ENCODE measurements at regions not wholly inside any gene's neighbourhood (a gene's known extent, or its start where the extent isn't known, plus 50 kb on each side); places are given as distances from the start of the nearest gene placed in this dataset.

GRCh38 chr9:80518441-80518840 lies 946.7 kb downstream of the TLE4 start:
- TF ChIP-seq POLR2AphosphoS5 (IDR thresholded peaks at IDR 0.05; ENCODE audit: low read depth, low read length) (no peak), REST (IDR thresholded peaks at IDR 0.05; ENCODE audit: insufficient read depth in 1 of 2, low read depth in 2 of 2, low read length in 2 of 2) (no peak), TAF1 (IDR thresholded peaks at IDR 0.05; ENCODE audit: borderline replicate concordance, insufficient read depth, low read length) (no peak)
